Fibroblast of mammary gland (primary cell): ENCODE measurements at regions not wholly inside any gene's neighbourhood (a gene's known extent, or its start where the extent isn't known, plus 50 kb on each side); places are given as distances from the start of the nearest gene placed in this dataset.

Source experiments
- DNase-seq: peaks from one replicate; pipeline ENCODE4 v3.0.0-alpha.2; 2010; ENCODE audit warnings: low read depth
- H3K4me3 ChIP-seq: 2 replicates; pipeline ENCODE4 v1.5.1; 2011; ENCODE audit warnings: low read depth, mild to moderate bottlenecking, low read length, moderate library complexity; ENCODE audit not compliant: control insufficient read depth
- CTCF ChIP-seq: conservative IDR thresholded peaks from 2 replicates; pipeline ENCODE4 v1.5.1; 2011; ENCODE audit warnings: low read depth, low read length, inconsistent platforms; ENCODE audit not compliant: control insufficient read depth, insufficient read depth

GRCh38 chr5:110288766-110289511, 437.5 kb downstream of the TMEM232 start:
- H3K4me3 ChIP-seq: no peak overlapping the region
- no peak for TF ChIP-seq CTCF
- peak; percentile 99 for DNase-seq

- no peak for TF ChIP-seq CTCF
- no peak for DNase-seq
- H3K4me3 ChIP-seq: no peak overlapping the region
Measured at GRCh38 chr5:110289512-110289810, 437.0 kb downstream of the TMEM232 start.

- DNase-seq: no peak
- no peak for TF ChIP-seq CTCF
- no peak overlapping the region for H3K4me3 ChIP-seq
Measured at GRCh38 chr5:110290542-110290941, 435.9 kb downstream of the TMEM232 start.

- no peak overlapping the region for H3K4me3 ChIP-seq
- no peak for TF ChIP-seq CTCF
Measured at GRCh38 chr5:110294281-110294680, 432.2 kb downstream of the TMEM232 start.

GRCh38 chr5:110297152-110297670, 429.3 kb downstream of the TMEM232 start:
- no peak overlapping the region for H3K4me3 ChIP-seq
- no peak for DNase-seq
- TF ChIP-seq CTCF: no peak

More at GRCh38 chr5:110294281-110294680, 432.2 kb downstream of the TMEM232 start:
- no peak for DNase-seq

GRCh38 chr5:110304176-110304575, 422.3 kb downstream of the TMEM232 start:
- TF ChIP-seq CTCF: no peak
- no peak overlapping the region for H3K4me3 ChIP-seq
- no peak for DNase-seq

GRCh38 chr5:110306650-110307049, 419.8 kb downstream of the TMEM232 start:
- no peak for TF ChIP-seq CTCF
- no peak overlapping the region for H3K4me3 ChIP-seq
- no peak for DNase-seq
